OCI-M1 (cell line): ENCODE measurements at regions not wholly inside any gene's neighbourhood (a gene's known extent, or its start where the extent isn't known, plus 50 kb on each side); places are given as distances from the start of the nearest gene placed in this dataset.

Experiments used
- DNase-seq: peaks from one replicate; lab custom pipeline; 2025; lab: John Stamatoyannopoulos, UW

DNA sequence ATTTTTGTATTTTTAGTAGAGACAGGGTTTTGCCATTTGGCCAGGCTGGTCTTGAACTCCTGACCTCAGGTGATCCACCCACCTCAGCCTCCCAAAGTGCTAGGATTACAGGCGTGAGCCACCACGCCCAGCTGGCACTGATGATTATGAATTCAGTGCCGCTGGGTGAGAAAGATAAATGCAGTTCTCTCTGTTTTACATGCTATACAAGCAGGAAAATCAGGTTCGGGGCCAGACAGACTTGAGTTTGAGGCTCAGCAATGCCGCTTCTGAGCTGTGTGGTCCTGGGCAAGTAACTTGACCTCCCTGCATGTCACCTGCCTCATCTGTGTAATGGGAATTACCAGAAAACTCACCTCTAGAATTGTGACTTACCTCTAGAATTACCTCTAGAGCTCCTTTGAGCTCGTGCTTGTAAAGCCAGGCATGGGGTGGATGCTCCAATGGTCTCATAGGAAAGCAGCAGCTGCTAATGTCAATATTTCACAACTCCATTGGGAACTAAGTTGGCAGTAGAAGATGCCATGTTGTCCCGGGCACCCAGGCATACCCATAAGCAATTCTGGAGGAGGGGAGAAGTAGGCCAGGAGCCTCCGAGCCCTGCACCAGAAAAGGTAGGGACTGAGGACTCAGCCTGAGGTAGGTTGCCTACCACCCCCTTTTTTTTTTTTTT, 119.8 kb upstream of the SLC25A33 start:
- DNase-seq, result no peak

DNA sequence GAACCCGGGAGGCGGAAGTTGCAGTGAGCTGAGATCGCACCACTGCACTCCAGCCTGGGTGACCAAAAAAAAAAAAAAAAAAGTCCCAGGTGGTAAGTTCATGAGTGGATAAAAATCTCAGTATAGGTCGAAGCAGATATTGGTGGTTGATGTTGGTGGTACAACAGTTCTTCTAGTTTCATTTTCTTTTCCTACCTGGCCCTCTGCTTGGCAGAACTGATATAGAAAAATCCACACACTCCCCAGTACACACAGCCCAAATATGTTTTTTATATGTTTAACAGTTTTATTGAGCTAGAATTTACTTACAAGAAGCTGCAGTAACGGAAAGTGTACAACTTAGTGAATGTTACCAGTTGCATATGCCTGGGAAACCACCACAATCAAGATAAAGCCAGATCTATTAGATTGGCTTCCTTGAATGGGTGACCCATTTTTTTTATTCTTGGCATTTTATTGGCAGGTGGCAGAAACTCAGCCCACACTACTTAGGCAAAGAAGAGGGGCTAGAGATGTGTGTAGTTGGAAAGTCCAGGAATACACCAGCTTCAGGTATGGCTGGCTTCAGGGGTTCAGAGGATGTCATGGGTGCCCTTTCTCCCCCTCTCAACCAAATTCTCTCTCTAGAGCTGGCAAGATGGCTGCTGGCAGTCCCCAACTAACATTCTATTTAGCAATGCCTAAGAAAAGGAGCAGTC, 118.3 kb upstream of the SLC25A33 start:
- DNase-seq, result no peak

DNA sequence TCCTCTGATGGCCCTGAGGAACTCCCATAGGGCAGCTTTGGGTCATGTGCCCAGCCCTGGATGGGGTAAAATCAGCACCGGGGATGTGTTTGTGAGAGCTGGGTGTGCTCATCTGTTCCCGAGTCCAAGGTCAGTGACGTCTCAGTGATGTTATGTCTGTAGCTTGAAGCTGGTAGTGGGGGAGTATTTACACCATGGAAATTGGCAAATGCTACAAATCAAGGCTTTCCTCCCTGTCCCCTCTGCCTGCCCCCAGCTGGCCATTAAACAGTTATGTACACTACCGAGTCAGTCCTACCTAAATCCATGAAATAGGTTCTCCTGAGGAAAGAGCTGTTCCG, 117.8 kb upstream of the SLC25A33 start:
- no peak for DNase-seq

DNA sequence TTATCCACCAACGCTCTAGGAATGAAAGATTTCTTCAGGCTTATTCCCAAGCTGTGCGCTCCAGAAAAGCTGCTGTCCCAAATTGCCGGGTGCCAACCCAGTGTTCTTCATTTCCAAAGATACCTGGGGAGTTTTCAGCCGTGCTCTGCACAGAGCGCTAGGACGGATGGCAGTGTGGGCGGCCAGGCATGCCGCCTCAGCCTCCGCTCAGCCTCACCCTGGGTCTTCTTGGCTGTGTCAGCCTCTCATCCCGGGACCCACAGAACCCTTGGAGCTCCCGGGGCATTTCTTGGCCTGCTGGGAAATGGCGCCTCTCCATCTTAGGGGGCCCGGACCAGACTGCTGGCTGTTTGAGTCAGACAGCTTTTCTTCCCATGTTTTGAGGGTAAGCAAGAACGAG, 116.9 kb upstream of the SLC25A33 start:
- no peak for DNase-seq

DNA sequence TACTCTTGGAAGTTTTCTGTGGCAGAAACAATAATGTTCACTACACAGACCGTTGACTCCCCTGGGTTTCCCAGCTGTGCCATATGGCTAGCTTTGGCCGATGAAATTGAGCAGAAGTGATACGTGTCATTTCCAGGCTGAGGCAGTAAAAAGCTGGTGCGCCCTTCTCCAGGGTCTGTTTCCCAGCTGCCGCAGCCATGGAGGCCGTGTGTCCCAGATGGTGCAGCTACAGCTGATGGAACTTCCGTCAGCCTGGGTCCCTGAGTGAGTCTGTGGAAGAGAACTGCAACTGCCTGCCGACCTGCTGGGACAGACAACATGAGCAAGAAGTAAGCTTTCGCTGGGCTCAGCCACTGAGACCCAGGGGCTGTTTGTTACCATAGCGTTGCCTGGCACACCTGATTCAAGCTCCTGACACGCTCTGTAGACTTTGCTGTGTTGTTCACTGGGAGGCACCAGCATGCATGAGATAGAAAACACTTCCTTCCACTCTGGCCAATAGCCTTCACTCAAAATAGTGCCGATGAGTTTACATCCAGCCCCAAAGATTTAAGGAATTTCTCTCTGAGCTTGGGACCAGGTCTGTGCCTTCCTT, 116.3 kb upstream of the SLC25A33 start:
- no peak for DNase-seq

DNA sequence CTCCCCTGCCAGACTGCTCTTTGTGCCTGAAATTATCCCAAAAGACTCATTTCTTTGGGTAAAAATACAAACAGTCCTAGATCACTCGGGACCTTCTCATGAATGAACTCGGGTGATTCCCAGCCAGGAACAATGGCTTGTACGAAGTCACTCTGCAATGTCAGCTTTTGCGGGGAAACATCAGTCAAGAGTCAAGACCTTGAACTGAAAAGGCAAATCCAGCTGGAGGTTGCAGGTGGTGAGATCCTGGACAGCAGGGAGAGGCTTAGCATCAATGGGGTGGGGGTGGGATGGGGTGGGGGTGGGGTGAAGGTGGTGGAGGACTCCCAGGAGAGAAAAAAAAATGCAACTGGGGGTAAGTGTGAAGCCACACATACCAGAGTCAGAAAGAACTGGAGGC, 115.0 kb upstream of the SLC25A33 start:
- no peak for DNase-seq

DNA sequence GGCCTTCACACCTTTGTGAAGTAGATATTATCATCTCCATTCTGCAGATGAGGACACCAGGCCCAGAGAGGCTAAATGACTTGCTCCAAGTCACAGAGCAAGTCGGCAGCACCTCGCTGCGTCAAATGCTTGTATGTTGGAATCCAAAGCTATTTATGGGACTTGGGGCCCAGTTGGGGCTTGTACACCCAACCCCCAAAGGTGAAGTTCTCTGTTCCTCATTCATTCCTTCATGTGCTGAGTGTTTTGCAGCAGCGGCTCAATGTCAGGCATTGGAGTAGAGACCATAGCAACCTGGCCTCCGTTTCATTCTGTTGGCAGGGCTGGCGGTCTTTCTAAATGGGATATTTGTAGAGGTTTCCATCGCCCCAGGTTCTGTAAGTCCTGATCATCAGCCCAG, 113.4 kb upstream of the SLC25A33 start:
- DNase-seq, result no peak

DNA sequence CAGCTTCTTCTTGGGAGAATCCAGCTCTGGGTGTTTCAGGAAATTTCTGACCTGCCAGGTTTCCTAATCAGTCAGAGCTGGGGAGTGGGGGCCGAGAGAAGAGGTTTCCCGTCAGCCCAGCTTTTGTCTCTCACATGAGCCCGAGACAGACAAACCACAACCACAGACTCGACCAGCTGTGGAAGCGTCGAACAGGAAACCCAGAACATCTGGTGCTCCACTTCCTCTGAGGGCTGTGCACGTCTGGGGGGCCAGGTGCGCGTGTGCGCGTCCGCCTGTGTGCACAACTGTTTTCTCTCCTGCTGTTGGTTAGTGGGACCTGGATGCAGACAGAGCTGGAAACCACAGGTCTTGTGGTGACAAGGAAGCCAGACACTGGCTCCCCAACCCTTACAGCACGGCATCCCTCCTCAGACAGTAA, 113.0 kb upstream of the SLC25A33 start:
- DNase-seq, result peak; percentile 21

DNA sequence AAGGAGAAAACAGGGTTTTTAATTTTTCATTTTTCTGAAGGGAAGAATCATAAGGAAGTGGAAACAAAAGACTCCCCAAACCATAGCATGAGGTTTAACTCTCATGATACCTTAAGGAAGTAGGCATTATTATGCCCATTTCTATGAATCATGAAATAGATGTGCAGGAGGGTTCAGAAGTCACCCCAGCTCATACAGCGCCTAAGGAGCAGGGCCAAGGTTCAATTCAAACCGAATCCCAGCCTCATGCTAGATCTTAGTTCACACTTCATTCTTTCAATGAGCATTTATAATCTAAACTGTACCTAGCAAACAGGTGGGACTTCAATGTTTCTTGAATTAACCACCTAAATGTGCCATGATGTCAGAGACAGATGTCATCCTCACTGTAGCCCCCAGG, 111.9 kb upstream of the SLC25A33 start:
- DNase-seq, result no peak

DNA sequence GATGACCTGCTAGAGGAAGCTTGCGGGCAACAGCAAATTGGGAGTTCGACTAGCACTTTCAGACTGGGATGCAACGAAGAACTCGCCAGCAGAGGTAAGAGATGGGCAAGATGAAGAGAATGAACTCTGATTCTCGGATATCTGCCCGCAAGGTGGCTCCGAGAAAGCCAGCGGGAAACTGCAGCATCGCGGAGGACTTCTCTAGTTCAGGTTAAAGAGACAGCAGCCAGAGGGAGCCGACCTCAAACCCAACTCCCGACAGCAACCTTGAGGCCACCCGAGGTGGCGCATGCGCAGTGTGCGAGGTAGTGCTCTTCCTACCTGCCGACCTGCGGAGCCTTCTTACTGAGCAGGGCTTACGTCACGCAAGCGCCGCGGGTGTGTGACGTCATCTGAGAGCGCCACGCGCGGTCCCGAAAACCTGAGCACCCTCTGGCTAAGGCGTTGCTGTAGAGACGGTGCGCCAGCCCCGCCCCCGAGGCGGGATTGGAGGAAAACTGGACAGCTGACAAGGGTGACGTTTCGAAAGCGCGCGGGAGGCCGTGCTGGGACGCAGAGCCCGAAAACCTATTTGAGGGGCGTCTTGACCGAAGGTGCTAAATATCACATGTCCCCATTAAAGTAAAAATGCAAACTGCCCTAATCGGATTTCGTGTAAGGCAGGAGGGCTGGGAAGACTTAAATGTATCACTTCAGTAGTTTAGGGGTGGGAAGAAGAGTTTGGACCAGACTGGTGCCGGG, 110.5 kb upstream of the SLC25A33 start:
- peak; percentile 99 for DNase-seq

DNA sequence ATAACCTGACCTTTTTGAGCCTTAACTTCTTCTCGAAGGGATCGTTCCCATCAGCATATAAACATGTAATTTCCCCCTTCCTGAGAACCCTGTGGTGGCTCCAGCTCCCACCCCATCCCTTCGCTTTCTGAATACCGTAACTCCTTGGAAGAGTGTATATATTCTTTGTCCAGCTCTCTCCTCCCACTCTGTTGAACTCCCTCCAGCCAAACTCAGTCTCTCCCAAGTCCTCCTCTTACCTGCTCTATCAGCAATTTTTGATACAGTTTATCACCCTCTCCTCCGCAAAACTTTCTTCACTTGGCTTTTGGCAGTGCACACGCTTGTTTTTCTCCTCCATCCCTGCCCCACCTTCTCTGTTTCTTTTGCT, 109.9 kb upstream of the SLC25A33 start:
- DNase-seq, result no peak

DNA sequence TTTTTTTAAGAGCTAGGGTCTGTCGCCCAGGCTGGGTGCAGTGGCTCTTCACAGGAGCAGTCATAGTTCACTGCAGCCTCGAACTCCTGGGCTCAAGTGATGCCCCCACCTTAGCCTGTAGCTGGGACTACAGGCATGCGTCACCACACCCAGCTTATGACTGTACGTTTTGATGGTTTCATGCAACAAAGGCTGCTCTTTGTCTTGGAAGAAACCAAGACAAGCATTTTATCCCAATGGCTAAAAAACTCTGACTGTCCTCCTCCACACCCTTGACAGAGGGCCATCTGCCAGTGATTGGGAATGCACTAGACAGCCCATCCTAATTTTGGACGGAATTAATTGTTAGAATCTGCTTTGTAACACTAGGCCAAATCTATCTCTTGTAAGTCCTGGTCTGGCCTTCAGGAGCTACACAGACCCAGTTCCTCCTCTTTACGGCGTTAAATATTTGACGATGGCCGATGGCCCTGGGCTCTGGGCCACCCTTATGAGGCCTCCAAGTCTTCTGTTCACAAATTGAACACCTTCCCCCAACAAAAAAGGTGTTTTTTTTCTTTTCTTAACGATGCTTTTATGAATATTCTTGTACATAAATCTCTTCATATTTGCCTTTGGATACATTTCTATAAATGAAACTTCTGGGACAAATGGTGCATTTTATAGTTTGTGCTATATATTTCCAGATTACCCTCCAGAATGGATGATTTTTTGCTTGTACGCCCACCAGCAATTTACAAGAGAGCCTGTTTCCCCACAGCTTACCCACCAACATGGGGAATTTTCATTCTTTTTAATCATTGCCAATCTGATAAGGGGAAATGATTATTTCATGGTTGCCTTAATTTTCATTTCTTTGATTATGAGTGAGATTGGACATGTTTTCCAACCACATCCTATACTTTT, 104.8 kb upstream of the SLC25A33 start:
- DNase-seq, result no peak

DNA sequence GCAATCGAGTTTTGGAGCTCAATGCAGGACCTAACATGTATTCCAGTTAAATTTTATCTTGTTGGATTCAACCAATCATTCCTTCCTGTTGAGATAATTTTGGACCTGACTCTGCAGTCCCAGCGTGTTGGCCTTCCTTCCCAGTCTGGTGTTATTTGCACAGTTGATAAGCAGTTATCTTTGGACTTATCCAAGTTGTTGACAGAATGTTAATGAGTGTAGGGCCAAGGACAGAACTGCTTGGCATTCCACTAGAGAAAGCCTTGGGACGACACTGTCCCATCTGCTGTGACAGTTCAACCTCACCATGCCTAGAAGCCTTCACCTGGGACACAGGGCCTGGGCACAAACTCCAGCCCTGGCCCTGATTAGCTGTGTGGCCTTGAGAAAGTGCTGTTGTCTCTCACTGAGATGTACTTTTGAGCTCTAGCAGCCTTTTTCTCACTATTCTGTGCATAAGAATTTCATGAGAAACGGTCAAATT, 104.1 kb upstream of the SLC25A33 start:
- no peak for DNase-seq

DNA sequence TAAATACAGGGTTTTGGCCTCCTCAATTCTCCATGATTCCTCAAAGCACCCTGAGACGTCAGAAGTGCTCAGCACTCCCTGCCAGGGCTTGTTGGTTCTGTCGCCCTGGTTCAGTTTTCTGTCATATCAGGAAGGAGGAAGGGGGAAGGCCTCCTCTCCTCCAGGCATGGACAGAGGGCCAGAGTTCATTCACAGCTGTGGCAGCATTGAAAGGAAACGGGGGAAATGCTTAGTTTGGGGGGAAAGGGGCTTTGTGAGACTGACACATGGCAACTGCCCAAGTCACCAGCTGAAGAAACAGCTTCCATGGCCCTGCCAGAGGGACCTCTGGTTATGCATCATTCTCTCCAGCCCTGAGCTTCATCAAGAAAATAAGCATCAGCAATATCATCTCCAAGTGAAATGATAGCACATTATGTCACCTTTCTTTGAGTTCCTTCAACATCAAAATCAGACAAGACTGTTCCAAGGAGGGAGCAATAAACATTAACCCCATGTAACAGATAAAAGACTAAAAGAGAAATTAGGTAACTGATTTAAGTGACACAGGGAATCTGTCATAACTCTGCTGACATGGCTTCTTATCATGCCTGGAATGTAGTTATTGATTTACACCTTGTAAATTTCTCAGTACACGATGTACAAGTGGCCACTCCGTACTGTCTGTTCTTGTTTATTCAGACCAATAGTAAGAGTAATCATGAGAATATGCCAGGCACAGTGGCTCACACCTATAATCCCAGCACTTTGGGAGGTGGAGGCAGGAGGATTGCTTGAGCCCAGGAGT, 103.2 kb upstream of the SLC25A33 start:
- no peak for DNase-seq

DNA sequence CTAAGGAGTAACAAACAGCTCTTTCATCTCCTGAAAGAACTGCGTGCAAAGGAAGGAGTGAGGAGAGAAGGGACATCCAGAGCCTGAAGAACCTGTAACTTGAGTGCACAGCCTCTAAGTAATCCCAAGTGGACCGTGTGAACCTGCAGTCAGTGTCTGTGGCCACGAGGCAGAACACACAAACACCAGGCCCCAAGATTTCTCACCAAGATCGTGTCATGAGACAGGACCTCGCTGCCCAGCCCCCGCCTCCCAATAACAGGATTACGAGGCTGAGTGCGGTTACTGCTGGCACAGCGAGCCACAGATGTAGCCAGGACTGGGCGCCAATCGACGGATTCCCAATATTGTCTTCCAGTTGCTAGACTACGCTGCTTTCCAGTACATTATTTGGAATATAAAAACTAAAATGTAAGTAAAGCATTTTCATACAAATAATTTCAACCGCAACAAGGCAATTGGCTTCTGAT, 101.3 kb upstream of the SLC25A33 start:
- no peak for DNase-seq

DNA sequence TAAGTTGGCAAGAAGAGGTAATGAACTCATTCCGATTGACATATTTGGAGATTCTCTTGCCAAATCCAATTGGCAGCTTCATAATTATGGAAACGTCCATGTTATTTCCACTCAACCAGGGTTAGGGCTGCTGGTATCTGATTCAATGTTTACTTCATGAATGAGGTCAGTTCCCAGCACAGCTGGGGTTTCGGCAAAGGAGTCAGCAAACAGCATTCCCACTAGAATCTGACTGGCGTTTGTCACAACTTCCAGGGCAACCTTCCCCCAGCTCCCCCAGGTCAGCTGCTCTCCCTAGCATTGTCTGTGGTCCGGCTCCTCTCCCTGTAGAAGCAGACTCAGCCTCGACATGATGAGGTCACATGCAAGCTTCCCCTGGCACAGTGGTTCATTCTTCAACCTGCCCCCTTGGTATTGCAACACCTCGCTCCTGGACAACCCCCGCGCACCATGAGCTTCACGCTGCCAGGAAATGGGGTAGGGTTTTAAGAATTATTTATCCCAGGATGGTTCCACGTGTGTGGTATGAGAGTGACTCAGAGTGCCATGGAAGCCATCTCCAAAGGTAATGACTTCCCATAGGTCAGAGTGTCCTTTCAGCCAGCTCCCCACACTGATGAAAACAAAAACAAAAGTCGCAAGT, 100.7 kb upstream of the SLC25A33 start:
- DNase-seq, result no peak

DNA sequence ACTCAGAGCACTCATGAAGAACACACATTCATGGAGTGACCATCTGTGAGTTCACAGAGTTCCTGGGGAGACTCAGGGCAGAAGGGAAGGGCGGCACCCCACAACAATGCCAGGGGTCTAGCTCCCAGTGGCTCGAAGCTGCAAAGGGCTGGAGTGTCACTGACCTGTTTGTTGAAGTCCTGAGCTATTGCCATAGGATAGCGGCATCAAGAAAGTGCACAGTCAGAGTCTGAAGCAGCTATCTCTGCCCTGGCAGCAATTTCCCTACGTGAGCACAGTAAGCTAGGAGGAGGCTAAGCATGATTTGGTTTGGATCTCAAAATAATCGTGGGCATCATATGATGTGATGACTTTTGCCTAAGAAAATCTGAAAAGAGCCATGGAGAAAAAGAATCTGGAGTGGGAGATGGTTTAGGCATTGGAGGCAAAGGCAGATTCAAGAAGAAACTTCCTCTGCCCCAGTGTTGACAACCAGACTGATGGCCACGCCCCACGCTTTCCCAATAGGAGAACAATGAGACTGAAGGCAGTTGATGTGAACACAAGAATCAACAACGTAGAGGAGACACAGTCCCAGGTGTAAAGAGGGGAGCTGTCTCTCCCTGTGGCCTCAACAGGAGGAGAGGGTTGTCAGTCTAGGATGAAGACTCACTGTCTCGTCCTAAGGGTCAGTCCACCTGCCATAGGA, 100.0 kb upstream of the SLC25A33 start:
- peak; percentile 8 for DNase-seq

DNA sequence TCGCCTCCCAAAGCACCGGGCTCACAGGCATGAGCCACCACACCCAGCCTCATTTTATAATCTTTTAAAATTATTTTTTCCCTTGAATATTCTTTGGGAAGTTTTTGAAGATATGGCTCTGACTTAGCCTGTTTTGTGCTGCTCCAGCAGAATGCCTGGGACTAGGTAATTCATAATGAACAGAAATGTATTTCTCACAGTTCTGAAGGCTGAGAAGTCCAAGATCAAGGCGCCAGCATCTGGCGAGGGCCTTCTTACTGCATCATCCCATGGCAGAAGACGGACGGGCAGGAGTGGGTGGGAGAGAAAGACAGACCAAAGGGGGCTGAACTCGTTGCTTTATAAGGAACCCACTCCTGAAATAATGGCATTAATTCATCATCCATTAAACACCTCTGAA, 99.0 kb upstream of the SLC25A33 start:
- no peak for DNase-seq

DNA sequence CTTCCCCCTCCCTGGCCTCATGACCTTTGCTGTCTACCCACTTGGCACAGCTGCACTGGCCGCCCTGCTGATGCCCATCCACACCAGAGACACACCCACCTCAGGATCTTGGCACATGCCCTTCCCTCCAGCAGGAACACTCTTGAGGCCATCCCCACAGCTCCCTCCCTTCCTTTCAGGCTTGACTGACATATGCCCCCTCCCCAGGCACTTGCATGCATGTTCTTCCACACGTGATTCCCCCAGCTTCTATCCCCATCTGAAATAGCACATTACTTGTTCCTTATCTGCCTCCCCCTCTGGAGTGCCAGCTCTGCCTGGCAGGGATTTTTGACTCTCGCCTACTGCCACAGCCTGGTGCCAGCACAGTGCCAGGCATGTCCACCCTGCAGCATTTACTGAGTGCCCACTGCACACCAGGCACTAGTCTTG, 98.5 kb upstream of the SLC25A33 start:
- DNase-seq, result no peak
